GM23338 (cell line): ENCODE measurements at regions not wholly inside any gene's neighbourhood (a gene's known extent, or its start where the extent isn't known, plus 50 kb on each side); places are given as distances from the start of the nearest gene placed in this dataset.

Source experiments
- ATAC-seq: fragments of 200-7000 bp; cut with Tn5 transposase; 3 replicates; pipeline ENCODE4 v1.9.1; 2020
- DNase-seq: peaks from one replicate; pipeline ENCODE4 v3.0.0-alpha.2; 2015; ENCODE audit warnings: low spot score
- H2AFZ ChIP-seq: fragments of 200-600 bp; sonication (generic); 2 replicates; pipeline ENCODE4 v1.8.0; 2016; ENCODE audit warnings: antibody characterized with exemption, mild to moderate bottlenecking, moderate library complexity
- H3F3A ChIP-seq: fragments of 200-600 bp; sonication (generic); replicated peaks from 2 replicates; pipeline ENCODE4 v1.8.0; 2017; ENCODE audit warnings: antibody characterized with exemption, mixed run types, low read depth
- H3K27ac ChIP-seq: fragments of 200-600 bp; sonication (generic); 2 replicates; pipeline ENCODE4 v1.6.1; 2016; ENCODE audit warnings: low read depth
- H3K27me3 ChIP-seq: fragments of 200-600 bp; sonication (generic); 2 replicates; pipeline ENCODE4 v1.8.0; 2016; ENCODE audit warnings: mild to moderate bottlenecking, mixed run types, moderate library complexity; ENCODE audit not compliant: insufficient read depth
- H3K36me3 ChIP-seq: fragments of 200-600 bp; sonication (generic); 2 replicates; pipeline ENCODE4 v1.8.0; 2016; ENCODE audit warnings: mild to moderate bottlenecking; ENCODE audit not compliant: insufficient read depth
- H3K4me1 ChIP-seq: fragments of 200-600 bp; sonication (generic); 2 replicates; pipeline ENCODE4 v1.8.0; 2016; ENCODE audit warnings: mild to moderate bottlenecking, moderate library complexity; ENCODE audit not compliant: insufficient read depth
- H3K4me2 ChIP-seq: fragments of 200-600 bp; sonication (generic); 2 replicates; pipeline ENCODE4 v1.7.1; 2017; ENCODE audit warnings: mixed run types
- H3K4me3 ChIP-seq: fragments of 200-600 bp; sonication (generic); 2 replicates; pipeline ENCODE4 v1.6.1; 2016; ENCODE audit warnings: mixed run types
- H3K79me2 ChIP-seq: fragments of 200-600 bp; sonication (generic); replicated peaks from 2 replicates; pipeline ENCODE4 v1.8.0; 2017; ENCODE audit warnings: mild to moderate bottlenecking; ENCODE audit not compliant: insufficient read depth
- H3K9me2 ChIP-seq: fragments of 200-600 bp; sonication (generic); 2 replicates; pipeline ENCODE4 v1.8.0; 2017; ENCODE audit not compliant: insufficient read depth
- H4K20me1 ChIP-seq: fragments of 200-600 bp; sonication (generic); replicated peaks from 2 replicates; pipeline ENCODE4 v1.8.0; 2017; ENCODE audit warnings: mild to moderate bottlenecking; ENCODE audit not compliant: insufficient read depth
- H3K27ac Mint-ChIP-seq: 2 replicates; pipeline ENCODE4 v1.8.0; 2020; ENCODE audit warnings: inconsistent platforms, mild to moderate bottlenecking, moderate library complexity, mixed read lengths
- H3K27me3 Mint-ChIP-seq: 3 replicates; pipeline ENCODE4 v1.8.0; 2022; ENCODE audit warnings: low read depth, mild to moderate bottlenecking, moderate library complexity, mixed read lengths, inconsistent platforms; ENCODE audit not compliant: insufficient read depth, poor library complexity
- H3K36me3 Mint-ChIP-seq: 3 replicates; pipeline ENCODE4 v1.8.0; 2021; ENCODE audit warnings: low read depth, mild to moderate bottlenecking, inconsistent platforms, moderate library complexity, mixed read lengths
- H3K4me1 Mint-ChIP-seq: 3 replicates; pipeline ENCODE4 v1.8.0; 2020; ENCODE audit warnings: mild to moderate bottlenecking, inconsistent platforms, mixed read lengths
- H3K4me3 Mint-ChIP-seq: 3 replicates; pipeline ENCODE4 v1.8.0; 2021; ENCODE audit warnings: moderate library complexity, mild to moderate bottlenecking, inconsistent platforms, mixed read lengths
- H3K9me3 Mint-ChIP-seq: 3 replicates; pipeline ENCODE4 v1.8.0; 2020; ENCODE audit warnings: moderate library complexity, mild to moderate bottlenecking, inconsistent platforms, mixed read lengths
- CREB1 ChIP-seq: fragments of 250-450 bp; sonication (Bioruptor Pico); IDR thresholded peaks from 2 replicates; pipeline ENCODE4 v1.5.0; 2020; ENCODE audit warnings: low read depth, mild to moderate bottlenecking, moderate library complexity
- EZH2 ChIP-seq: fragments of 200-600 bp; sonication (generic); IDR thresholded peaks from one replicate; pipeline ENCODE4 v1.8.0; 2017; ENCODE audit warnings: antibody characterized with exemption, mild to moderate bottlenecking, low read depth; ENCODE audit not compliant: unreplicated experiment
- EZH2phosphoT487 ChIP-seq: fragments of 200-600 bp; sonication (generic); IDR thresholded peaks from one replicate; pipeline ENCODE4 v1.8.1; 2018; ENCODE audit warnings: antibody characterized with exemption; ENCODE audit not compliant: unreplicated experiment
- NANOG ChIP-seq: IDR thresholded peaks from 2 replicates; pipeline ENCODE4 v1.6.1; 2016; ENCODE audit warnings: antibody characterized with exemption, borderline replicate concordance
- POLR2AphosphoS5 ChIP-seq: IDR thresholded peaks from 2 replicates; pipeline ENCODE4 v1.6.1; 2016; ENCODE audit warnings: antibody characterized with exemption, low read depth
- ZNF114 ChIP-seq: fragments of 250-450 bp; sonication (Bioruptor Pico); IDR thresholded peaks from 2 replicates; pipeline ENCODE4 v1.5.0; 2020; ENCODE audit warnings: mild to moderate bottlenecking, moderate library complexity
- ZNF331 ChIP-seq: fragments of 250-450 bp; sonication (Bioruptor Pico); IDR thresholded peaks from 2 replicates; pipeline ENCODE4 v1.5.0; 2020; ENCODE audit warnings: low read depth, mild to moderate bottlenecking, moderate library complexity
- ZNF462 ChIP-seq: fragments of 250-450 bp; sonication (Bioruptor Pico); IDR thresholded peaks from 2 replicates; pipeline ENCODE4 v1.5.0; 2020; ENCODE audit warnings: mild to moderate bottlenecking, moderate library complexity
- TF ChIP-seq, protein P1 (sequence below): IDR thresholded peaks from one replicate; pipeline ENCODE4 v1.6.1; 2018; ENCODE audit warnings: antibody characterized with exemption; ENCODE audit not compliant: unreplicated experiment
- TF ChIP-seq, protein P2 (sequence below), 2 experiments: fragments of 200-600 bp in 1 of 2; sonication (generic) in 1 of 2; conservative IDR thresholded peaks; 2 replicates each; pipeline versions ENCODE4 v1.5.1 to v1.6.1; 2016 to 2017; ENCODE audit warnings: antibody characterized with exemption in 2 of 2, low read depth in 2 of 2, mild to moderate bottlenecking in 2 of 2, moderate library complexity in 1 of 2

DNA sequence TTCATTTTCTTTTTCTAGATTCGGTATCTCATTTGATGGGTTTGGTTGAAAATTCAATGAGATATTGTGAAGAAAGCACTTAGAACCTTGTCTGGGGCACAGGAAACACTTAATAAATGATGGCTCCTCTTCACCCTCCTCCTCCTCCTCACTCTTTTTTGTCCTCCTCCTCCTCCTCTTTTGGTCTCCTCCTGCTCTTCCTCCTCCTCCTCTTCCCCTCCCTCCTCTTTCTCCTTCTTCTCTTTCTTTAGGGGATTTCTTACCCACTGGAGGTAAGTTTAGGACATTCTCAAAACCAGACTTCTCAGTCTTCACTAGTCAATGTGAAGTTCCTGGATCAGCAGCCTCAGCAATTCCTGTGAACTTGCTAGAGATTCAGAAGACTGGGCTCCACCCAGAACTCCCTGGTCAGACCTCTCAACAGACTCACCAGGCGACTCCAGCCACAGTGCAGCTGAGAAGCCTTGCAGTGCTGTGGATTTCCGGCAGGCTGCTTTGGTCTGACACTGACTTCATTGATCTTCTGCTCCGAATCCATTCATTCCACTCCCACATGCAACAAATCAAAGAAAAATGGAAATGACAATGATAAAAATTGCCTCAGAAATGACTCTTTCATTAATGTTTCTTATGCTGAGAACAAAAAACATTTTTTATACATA lies 368.6 kb upstream of the B3GAT1 start:
- Histone ChIP-seq H3K4me1 (no peaks in the 10 kb centered on the region), H3K36me3 (no peaks in the 10 kb centered on the region), H3K27ac (no peak overlapping the region), H3K79me2 (no peaks in the 10 kb centered on the region), H3K4me2 (no peak overlapping the region), H3K27me3 (no peaks in the 10 kb centered on the region), H3K4me3 (no peak overlapping the region), H4K20me1 (no peaks in the 10 kb centered on the region), H2AFZ (no peak overlapping the region), H3K9me2 (no peaks in the 10 kb centered on the region), H3F3A (no peaks in the 10 kb centered on the region)
- DNase-seq, result no peak
- Mint-ChIP-seq H3K4me1 (peaks cover 4% of the 10 kb centered on the region; the same call in 2 of the 3 replicates), H3K27ac (no peak overlapping the region), H3K4me3 (no peak overlapping the region), H3K9me3 (no peaks in the 10 kb centered on the region), H3K36me3 (no peaks in the 10 kb centered on the region), H3K27me3 (peaks cover 11% of the 10 kb centered on the region)
- no peak for TF ChIP-seq EZH2phosphoT487
- no peak for TF ChIP-seq NANOG
- no peak for TF ChIP-seq EZH2
- no peak for TF ChIP-seq ZNF114
- no peak for TF ChIP-seq ZNF331 (CRISPR knock-in tag)
- no peak for ATAC-seq

DNA sequence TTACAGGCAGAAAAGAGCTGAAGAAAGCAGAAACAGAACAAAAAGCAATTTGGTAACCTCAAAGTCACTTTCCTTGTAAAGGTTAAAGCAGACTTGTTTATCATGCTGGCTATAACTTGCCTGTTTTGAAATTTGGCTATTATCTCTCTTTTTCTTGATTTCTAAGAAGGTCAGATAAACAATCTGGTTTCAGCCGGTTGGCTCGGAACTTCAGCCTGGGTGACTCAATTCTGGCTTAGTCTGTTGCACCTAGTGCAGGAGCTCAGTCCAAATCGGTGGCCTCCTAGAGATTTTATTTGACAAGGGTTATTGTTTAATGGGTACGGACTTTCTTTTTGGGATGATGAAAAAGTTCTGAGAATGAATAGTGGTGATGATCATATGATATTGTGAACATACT lies 367.1 kb upstream of the B3GAT1 start:
- peaks cover 10% of the 10 kb centered on the region for H3K27me3 Mint-ChIP-seq
- Histone ChIP-seq H2AFZ (no peak overlapping the region), H3K4me1 (no peaks in the 10 kb centered on the region), H3K4me3 (no peak overlapping the region), H3K36me3 (no peaks in the 10 kb centered on the region), H4K20me1 (no peaks in the 10 kb centered on the region), H3K27me3 (no peaks in the 10 kb centered on the region), H3K4me2 (no peak overlapping the region), H3K9me2 (no peaks in the 10 kb centered on the region), H3K27ac (no peak overlapping the region), H3F3A (no peaks in the 10 kb centered on the region), H3K79me2 (no peaks in the 10 kb centered on the region)
- H3K36me3 Mint-ChIP-seq, result no peaks in the 10 kb centered on the region
- peaks cover 4% of the 10 kb centered on the region; the same call in 2 of the 3 replicates for H3K4me1 Mint-ChIP-seq
- H3K27ac Mint-ChIP-seq, result no peak overlapping the region
- ATAC-seq (no peak), DNase-seq (no peak)
- H3K9me3 Mint-ChIP-seq, result no peaks in the 10 kb centered on the region
- no peak overlapping the region for H3K4me3 Mint-ChIP-seq
- TF ChIP-seq ZNF114, result no peak
- TF ChIP-seq, protein P1, sequence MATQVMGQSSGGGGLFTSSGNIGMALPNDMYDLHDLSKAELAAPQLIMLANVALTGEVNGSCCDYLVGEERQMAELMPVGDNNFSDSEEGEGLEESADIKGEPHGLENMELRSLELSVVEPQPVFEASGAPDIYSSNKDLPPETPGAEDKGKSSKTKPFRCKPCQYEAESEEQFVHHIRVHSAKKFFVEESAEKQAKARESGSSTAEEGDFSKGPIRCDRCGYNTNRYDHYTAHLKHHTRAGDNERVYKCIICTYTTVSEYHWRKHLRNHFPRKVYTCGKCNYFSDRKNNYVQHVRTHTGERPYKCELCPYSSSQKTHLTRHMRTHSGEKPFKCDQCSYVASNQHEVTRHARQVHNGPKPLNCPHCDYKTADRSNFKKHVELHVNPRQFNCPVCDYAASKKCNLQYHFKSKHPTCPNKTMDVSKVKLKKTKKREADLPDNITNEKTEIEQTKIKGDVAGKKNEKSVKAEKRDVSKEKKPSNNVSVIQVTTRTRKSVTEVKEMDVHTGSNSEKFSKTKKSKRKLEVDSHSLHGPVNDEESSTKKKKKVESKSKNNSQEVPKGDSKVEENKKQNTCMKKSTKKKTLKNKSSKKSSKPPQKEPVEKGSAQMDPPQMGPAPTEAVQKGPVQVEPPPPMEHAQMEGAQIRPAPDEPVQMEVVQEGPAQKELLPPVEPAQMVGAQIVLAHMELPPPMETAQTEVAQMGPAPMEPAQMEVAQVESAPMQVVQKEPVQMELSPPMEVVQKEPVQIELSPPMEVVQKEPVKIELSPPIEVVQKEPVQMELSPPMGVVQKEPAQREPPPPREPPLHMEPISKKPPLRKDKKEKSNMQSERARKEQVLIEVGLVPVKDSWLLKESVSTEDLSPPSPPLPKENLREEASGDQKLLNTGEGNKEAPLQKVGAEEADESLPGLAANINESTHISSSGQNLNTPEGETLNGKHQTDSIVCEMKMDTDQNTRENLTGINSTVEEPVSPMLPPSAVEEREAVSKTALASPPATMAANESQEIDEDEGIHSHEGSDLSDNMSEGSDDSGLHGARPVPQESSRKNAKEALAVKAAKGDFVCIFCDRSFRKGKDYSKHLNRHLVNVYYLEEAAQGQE, result no peak
- TF ChIP-seq, protein P2, sequence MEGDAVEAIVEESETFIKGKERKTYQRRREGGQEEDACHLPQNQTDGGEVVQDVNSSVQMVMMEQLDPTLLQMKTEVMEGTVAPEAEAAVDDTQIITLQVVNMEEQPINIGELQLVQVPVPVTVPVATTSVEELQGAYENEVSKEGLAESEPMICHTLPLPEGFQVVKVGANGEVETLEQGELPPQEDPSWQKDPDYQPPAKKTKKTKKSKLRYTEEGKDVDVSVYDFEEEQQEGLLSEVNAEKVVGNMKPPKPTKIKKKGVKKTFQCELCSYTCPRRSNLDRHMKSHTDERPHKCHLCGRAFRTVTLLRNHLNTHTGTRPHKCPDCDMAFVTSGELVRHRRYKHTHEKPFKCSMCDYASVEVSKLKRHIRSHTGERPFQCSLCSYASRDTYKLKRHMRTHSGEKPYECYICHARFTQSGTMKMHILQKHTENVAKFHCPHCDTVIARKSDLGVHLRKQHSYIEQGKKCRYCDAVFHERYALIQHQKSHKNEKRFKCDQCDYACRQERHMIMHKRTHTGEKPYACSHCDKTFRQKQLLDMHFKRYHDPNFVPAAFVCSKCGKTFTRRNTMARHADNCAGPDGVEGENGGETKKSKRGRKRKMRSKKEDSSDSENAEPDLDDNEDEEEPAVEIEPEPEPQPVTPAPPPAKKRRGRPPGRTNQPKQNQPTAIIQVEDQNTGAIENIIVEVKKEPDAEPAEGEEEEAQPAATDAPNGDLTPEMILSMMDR (conservative IDR thresholded peaks at IDR 0.05; ENCODE audit: low read depth in 2 of 2), result no peak
- no peak for TF ChIP-seq CREB1
- no peak for TF ChIP-seq POLR2AphosphoS5
- no peak for TF ChIP-seq ZNF462 (CRISPR knock-in tag)
- TF ChIP-seq NANOG, result no peak
- TF ChIP-seq ZNF331 (CRISPR knock-in tag), result no peak
- TF ChIP-seq EZH2, result no peak
